Superior temporal gyrus (tissue), 1 donor: ENCODE measurements at regions not wholly inside any gene's neighbourhood (a gene's known extent, or its start where the extent isn't known, plus 50 kb on each side); places are given as distances from the start of the nearest gene placed in this dataset.
"Not testable (repeated sequence)": the region's sequence is repeated elsewhere in the genome, so short reads cannot be mapped to it uniquely, and the experiment has no call there.

ENCODE experiments used
- DNase-seq: peaks from one replicate; pipeline ENCODE4 v3.0.0-alpha.2; 2016; ENCODE audit errors: extremely low spot score

- no peak for DNase-seq
Observed at GRCh38 chr13:107675847-107676550, 539.3 kb downstream of the LIG4 start.

GRCh38 chr13:107669391-107669993, 545.8 kb downstream of the LIG4 start:
- DNase-seq: peak; percentile 64

- no peak for DNase-seq
Observed at GRCh38 chr13:107665926-107666458, 549.3 kb downstream of the LIG4 start.

GRCh38 chr13:107650081-107650701, 565.1 kb downstream of the LIG4 start:
- DNase-seq: peak; percentile 69

GRCh38 chr13:107649079-107649478, 566.3 kb downstream of the LIG4 start:
- DNase-seq: no peak

GRCh38 chr13:107644136-107644535, 571.2 kb downstream of the LIG4 start:
- no peak for DNase-seq

GRCh38 chr13:107643615-107644014, 571.7 kb downstream of the LIG4 start:
- DNase-seq: no peak

GRCh38 chr13:107642831-107643230, 572.5 kb downstream of the LIG4 start:
- DNase-seq: no peak

GRCh38 chr13:107641574-107641973, 573.8 kb downstream of the LIG4 start:
- no peak for DNase-seq

GRCh38 chr13:107625648-107626047, 589.7 kb downstream of the LIG4 start:
- no peak for DNase-seq

GRCh38 chr13:107617527-107617926, 597.8 kb downstream of the LIG4 start:
- DNase-seq: no peak

- DNase-seq: no peak
Observed at GRCh38 chr13:107612376-107612775, 603.0 kb downstream of the LIG4 start.

- no peak for DNase-seq
Observed at GRCh38 chr13:107608736-107609135, 606.6 kb downstream of the LIG4 start.

- no peak for DNase-seq
Observed at GRCh38 chr13:107600971-107601370, 614.4 kb downstream of the LIG4 start.

- DNase-seq: not testable (repeated sequence)
Observed at GRCh38 chr13:107596306-107596705, 619.0 kb downstream of the LIG4 start.

GRCh38 chr13:107590556-107590955, 624.8 kb downstream of the LIG4 start:
- no peak for DNase-seq

- no peak for DNase-seq
Observed at GRCh38 chr13:107587681-107588080, 627.7 kb downstream of the LIG4 start.

GRCh38 chr13:107586216-107586615, 629.1 kb downstream of the LIG4 start:
- no peak for DNase-seq

- no peak for DNase-seq
Observed at GRCh38 chr13:107585469-107586180, 629.7 kb downstream of the LIG4 start.

- no peak for DNase-seq
Observed at GRCh38 chr13:107582171-107582570, 633.2 kb downstream of the LIG4 start.

- DNase-seq: no peak
Observed at GRCh38 chr13:107580741-107581412, 634.5 kb downstream of the LIG4 start.

- no peak for DNase-seq
Observed at GRCh38 chr13:107576430-107576829, 638.9 kb downstream of the LIG4 start.
